Coronary artery (tissue), 2 donors: ENCODE measurements at regions not wholly inside any gene's neighbourhood (a gene's known extent, or its start where the extent isn't known, plus 50 kb on each side); places are given as distances from the start of the nearest gene placed in this dataset.
A peak's percentile ranks its signal among the peaks of the same experiment; 100 is the strongest.

Source experiments
- DNase-seq: peaks from one replicate; pipeline ENCODE4 v3.0.0-alpha.2; 2017; ENCODE audit warnings: low spot score
- H3K27ac ChIP-seq, 2 donors: fragments of 200-600 bp; sonication (generic); one replicate each; pipeline ENCODE4 v1.5.1; 2016 to 2019
- H3K4me3 ChIP-seq: fragments of 200-600 bp; sonication (generic); 2 replicates; pipeline ENCODE4 v1.5.1; 2016; ENCODE audit warnings: mild to moderate bottlenecking, moderate library complexity
- CTCF ChIP-seq: fragments of 200-600 bp; sonication (generic); IDR thresholded peaks from one replicate; pipeline ENCODE4 v1.5.1; 2019; ENCODE audit warnings: antibody characterized with exemption

DNA sequence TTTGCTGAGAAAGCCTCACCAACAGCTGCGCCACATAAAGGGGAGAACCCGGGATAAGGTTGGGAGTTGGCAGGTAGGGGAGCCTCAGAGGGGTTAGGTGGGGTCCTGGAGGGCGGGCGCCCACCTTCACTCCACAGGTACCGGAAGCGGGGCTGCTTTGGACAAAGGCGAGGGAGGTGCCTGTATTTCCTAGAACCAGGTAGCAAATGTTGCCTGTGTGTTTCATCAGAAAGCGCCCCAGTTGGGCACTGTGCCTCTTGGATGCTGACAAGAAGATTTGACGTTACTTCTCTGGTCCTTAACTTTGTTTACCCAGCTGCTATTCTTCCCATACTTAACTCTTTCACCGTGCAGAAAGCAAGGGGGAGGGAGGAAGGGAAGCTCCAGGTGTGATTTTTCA is 278.9 kb downstream of the ZNF536 start:
- H3K27ac ChIP-seq, result no peak overlapping the region
- TF ChIP-seq CTCF, result no peak
- peak; percentile 47 for DNase-seq
- no peak overlapping the region for H3K4me3 ChIP-seq

DNA sequence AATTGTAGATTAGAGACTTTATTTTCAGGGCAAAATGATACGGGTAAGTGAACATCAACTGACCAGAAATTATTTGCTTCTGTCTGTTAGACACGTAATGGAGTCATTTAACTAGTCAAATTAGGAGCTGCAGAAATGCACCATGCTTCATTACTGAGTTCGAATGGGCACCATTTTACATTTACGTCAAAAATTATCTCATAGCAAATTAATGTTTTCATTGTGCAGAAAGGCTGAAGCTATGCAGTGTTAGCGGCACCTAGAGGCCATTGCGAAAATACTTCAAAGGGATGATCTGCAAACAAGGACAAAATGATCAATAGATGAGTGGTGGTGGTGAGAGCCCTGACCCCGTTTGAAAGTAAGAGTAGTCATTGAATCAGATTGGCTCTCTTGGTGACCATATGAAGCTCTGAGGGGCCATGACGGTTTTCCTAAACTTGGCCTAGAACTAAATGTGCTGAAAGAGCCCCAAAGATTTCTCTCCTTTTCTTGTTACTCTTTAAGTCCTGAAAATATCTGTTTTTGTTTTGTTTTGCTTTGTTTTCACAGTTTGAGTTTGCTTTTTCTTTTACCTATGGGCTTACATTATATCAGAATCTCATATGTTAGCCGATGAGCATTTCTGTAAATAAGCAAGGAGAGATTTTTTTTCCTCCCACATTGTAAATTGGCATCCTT is 277.9 kb downstream of the ZNF536 start:
- TF ChIP-seq CTCF, result peak; percentile 50
- Histone ChIP-seq H3K4me3 (no peak overlapping the region), H3K27ac (no peak overlapping the region)
- no peak for DNase-seq

DNA sequence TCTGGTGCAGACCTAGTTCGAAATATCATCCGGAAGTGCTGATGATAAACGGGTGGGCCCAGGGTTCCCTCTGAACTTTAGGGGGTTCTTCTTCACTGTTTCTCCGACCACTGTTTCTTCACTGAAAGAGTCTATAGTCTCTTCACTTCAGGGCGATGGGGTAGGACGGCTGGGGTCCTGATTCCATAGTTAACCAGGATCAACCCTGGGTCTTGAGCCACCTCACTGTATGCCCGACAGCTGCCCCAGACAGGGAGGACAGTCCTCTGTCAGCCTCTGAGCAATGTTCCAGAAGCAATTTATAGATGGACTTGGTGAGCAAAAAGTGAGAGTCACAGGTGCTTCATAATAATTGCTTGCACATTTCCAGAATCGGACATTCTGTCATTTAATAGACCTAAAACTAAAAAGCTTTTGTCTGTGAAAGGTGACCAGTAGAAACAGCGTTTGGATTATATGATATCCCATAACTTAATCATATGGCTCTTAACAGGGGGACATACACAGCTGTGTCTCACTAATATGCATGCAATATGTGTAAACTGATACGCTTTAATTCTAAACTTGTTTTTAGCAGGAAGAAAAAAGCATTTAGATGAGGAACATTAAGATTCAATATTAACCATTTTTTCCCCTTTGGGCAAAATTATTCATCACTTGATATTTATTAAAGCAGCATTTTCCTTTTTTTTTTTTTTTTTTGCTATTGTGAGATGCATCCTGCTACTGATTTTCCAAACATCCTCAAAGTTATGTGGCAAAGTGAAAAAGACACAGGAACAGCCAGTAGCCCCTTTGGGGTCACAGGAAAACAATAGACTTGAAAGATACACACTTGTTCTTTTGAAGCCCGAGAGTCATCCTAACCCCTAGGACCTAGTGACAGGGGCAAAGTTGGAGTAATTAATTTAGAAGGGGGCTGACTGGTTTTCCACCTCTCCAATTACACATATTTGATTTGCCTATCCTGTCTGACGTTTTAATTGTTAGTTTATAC is 277.0 kb downstream of the ZNF536 start:
- Histone ChIP-seq H3K27ac (no peak overlapping the region), H3K4me3 (no peak overlapping the region)
- TF ChIP-seq CTCF, result no peak
- no peak for DNase-seq

DNA sequence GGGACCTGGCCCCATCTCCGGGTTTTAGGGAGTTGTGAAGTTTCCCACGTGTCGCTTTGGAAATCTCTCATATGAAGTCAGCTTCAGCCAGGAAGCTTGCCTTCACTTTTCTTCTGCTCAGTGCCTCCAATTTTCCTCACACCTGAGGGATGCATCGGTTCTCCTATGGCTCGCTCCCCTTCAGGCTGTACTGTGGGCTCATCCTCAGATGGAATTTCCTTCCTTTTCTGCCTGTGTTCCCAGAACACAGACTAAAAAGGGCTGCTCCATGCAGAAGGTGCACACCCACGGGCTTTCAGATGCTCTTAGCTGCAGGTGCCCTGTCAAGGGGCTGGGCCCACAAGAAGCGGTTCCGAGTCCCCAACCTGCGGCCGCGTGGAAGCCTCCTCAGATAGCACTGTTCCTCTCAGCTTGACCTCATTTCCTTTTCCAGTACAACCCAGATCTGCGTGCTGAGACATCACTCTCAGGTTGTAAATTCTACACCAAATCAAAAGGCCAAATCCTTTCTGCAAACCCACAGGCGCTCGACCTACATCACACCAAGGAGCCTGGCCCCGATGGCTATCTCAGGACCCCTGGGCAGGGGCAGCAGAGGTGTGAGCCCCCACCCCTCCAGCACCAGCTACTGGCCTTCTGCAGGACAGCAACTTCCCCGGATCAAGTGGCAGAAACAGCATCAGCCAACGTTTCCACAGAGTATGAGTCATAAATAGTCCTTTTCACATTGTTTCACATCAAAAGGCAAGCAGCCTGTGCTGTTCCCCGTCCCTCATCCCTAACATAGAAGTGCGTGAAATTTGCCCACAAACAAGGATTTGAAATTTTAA is 275.9 kb downstream of the ZNF536 start:
- no peak for TF ChIP-seq CTCF
- peak; percentile 43 for DNase-seq
- Histone ChIP-seq H3K4me3 (no peak overlapping the region), H3K27ac (no peak overlapping the region)

DNA sequence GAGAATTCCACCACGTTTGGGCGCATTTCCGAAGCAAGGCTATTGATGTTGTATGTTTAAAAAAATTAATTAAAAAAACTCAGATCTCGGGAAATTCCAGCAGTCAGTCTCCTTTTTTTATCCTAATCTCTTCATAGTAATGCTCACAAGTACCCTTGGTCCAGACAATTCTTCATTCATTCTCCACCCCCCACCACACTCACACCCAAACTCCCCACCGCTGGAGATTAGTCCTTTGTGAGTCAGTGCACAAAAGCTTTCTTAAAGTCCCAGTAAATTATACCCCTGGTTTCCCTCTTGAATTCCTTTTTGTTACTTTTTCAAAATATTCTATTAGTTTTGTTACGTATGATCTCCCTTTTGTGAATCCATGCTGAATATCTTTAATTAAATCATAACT is 274.6 kb downstream of the ZNF536 start:
- no peak for DNase-seq
- no peak overlapping the region for H3K27ac ChIP-seq
- no peak for TF ChIP-seq CTCF

GRCh38 chr19:30645946-30646577 is 273.9 kb downstream of the ZNF536 start:
- no peak for TF ChIP-seq CTCF
- Histone ChIP-seq H3K27ac (no peak overlapping the region), H3K4me3 (no peak overlapping the region)
- no peak for DNase-seq

More for the DNA sequence above, 274.6 kb downstream of the ZNF536 start:
- H3K4me3 ChIP-seq, result no peak overlapping the region
